ENCODE measurements at regions not wholly inside any gene's neighbourhood (a gene's known extent, or its start where the extent isn't known, plus 50 kb on each side); places are given as distances from the start of the nearest gene placed in this dataset.

DNA sequence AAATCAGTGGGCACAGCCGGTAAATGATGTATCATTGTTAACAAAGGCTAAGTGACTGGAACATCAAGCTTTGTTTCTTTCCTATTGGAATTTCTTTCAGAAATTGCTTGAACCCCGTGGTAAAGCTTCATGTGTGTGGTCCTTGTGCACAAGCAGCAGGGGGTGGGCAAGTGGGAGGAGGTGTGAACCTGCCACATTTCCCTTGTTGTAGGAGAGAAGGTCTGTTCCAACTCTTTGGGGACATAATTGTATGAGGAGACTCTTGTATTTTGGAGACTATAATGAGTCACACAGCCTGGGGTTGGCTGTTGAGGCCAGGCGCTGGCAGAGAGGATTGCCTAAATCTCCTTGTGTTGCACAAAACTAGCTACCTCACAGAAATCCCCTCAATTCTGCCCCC lies 620.5 kb downstream of the IRX1 start:
- H3K27me3 ChIP-seq (ENCODE audit: insufficient read depth) = peaks cover 19% of the 10 kb centered on the region
- H3K9me3 Mint-ChIP-seq = no peaks in the 10 kb centered on the region; the same call in 2 of the 3 replicates
- no peaks in the 10 kb centered on the region for H3K36me3 Mint-ChIP-seq (ENCODE audit: low read depth)
- ATAC-seq (no peak), DNase-seq (ENCODE audit: low spot score) (no peak)
- H3K4me1 Mint-ChIP-seq = peaks cover 20% of the 10 kb centered on the region
- no peaks in the 10 kb centered on the region for H3K79me2 ChIP-seq (replicated peaks; ENCODE audit: insufficient read depth)
- no peak overlapping the region for H3K27ac ChIP-seq (ENCODE audit: low read depth)
- no peaks in the 10 kb centered on the region for H3K36me3 ChIP-seq (ENCODE audit: insufficient read depth)
- H3K27ac Mint-ChIP-seq = no peak overlapping the region
- H3K4me2 ChIP-seq = no peak overlapping the region
- H3F3A ChIP-seq (replicated peaks; ENCODE audit: low read depth) = peaks cover 8% of the 10 kb centered on the region; the same call in 1 of the 2 replicates
- H3K4me3 Mint-ChIP-seq = no peak overlapping the region
- H2AFZ ChIP-seq = no peak overlapping the region
- TF ChIP-seq JUNB (IDR thresholded peaks at IDR 0.05; ENCODE audit: unreplicated experiment) = no peak
- no peak for TF ChIP-seq NANOG (IDR thresholded peaks at IDR 0.05; ENCODE audit: borderline replicate concordance)
- TF ChIP-seq POLR2AphosphoS5 (IDR thresholded peaks at IDR 0.05; ENCODE audit: low read depth) = no peak
- TF ChIP-seq, protein P1, sequence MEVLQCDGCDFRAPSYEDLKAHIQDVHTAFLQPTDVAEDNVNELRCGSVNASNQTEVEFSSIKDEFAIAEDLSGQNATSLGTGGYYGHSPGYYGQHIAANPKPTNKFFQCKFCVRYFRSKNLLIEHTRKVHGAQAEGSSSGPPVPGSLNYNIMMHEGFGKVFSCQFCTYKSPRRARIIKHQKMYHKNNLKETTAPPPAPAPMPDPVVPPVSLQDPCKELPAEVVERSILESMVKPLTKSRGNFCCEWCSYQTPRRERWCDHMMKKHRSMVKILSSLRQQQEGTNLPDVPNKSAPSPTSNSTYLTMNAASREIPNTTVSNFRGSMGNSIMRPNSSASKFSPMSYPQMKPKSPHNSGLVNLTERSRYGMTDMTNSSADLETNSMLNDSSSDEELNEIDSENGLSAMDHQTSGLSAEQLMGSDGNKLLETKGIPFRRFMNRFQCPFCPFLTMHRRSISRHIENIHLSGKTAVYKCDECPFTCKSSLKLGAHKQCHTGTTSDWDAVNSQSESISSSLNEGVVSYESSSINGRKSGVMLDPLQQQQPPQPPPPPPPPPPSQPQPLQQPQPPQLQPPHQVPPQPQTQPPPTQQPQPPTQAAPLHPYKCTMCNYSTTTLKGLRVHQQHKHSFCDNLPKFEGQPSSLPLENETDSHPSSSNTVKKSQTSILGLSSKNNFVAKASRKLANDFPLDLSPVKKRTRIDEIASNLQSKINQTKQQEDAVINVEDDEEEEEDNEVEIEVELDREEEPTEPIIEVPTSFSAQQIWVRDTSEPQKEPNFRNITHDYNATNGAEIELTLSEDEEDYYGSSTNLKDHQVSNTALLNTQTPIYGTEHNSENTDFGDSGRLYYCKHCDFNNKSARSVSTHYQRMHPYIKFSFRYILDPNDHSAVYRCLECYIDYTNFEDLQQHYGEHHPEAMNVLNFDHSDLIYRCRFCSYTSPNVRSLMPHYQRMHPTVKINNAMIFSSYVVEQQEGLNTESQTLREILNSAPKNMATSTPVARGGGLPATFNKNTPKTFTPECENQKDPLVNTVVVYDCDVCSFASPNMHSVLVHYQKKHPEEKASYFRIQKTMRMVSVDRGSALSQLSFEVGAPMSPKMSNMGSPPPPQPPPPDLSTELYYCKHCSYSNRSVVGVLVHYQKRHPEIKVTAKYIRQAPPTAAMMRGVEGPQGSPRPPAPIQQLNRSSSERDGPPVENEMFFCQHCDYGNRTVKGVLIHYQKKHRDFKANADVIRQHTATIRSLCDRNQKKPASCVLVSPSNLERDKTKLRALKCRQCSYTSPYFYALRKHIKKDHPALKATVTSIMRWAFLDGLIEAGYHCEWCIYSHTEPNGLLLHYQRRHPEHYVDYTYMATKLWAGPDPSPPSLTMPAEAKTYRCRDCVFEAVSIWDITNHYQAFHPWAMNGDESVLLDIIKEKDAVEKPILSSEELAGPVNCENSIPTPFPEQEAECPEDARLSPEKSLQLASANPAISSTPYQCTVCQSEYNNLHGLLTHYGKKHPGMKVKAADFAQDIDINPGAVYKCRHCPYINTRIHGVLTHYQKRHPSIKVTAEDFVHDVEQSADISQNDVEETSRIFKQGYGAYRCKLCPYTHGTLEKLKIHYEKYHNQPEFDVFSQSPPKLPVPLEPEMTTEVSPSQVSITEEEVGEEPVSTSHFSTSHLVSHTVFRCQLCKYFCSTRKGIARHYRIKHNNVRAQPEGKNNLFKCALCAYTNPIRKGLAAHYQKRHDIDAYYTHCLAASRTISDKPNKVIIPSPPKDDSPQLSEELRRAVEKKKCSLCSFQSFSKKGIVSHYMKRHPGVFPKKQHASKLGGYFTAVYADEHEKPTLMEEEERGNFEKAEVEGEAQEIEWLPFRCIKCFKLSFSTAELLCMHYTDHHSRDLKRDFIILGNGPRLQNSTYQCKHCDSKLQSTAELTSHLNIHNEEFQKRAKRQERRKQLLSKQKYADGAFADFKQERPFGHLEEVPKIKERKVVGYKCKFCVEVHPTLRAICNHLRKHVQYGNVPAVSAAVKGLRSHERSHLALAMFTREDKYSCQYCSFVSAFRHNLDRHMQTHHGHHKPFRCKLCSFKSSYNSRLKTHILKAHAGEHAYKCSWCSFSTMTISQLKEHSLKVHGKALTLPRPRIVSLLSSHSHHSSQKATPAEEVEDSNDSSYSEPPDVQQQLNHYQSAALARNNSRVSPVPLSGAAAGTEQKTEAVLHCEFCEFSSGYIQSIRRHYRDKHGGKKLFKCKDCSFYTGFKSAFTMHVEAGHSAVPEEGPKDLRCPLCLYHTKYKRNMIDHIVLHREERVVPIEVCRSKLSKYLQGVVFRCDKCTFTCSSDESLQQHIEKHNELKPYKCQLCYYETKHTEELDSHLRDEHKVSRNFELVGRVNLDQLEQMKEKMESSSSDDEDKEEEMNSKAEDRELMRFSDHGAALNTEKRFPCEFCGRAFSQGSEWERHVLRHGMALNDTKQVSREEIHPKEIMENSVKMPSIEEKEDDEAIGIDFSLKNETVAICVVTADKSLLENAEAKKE (CRISPR knock-in tag; IDR thresholded peaks at IDR 0.05) = no peak
- no peak for TF ChIP-seq EZH2phosphoT487 (IDR thresholded peaks at IDR 0.05; ENCODE audit: unreplicated experiment)
- no peak for TF ChIP-seq CREB1 (CRISPR knock-in tag; IDR thresholded peaks at IDR 0.05; ENCODE audit: low read depth)
- no peak for TF ChIP-seq EZH2 (IDR thresholded peaks at IDR 0.05; ENCODE audit: low read depth, unreplicated experiment)
- TF ChIP-seq, protein P2, sequence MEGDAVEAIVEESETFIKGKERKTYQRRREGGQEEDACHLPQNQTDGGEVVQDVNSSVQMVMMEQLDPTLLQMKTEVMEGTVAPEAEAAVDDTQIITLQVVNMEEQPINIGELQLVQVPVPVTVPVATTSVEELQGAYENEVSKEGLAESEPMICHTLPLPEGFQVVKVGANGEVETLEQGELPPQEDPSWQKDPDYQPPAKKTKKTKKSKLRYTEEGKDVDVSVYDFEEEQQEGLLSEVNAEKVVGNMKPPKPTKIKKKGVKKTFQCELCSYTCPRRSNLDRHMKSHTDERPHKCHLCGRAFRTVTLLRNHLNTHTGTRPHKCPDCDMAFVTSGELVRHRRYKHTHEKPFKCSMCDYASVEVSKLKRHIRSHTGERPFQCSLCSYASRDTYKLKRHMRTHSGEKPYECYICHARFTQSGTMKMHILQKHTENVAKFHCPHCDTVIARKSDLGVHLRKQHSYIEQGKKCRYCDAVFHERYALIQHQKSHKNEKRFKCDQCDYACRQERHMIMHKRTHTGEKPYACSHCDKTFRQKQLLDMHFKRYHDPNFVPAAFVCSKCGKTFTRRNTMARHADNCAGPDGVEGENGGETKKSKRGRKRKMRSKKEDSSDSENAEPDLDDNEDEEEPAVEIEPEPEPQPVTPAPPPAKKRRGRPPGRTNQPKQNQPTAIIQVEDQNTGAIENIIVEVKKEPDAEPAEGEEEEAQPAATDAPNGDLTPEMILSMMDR (conservative IDR thresholded peaks at IDR 0.05; ENCODE audit: low read depth in 2 of 2) = no peak
- TF ChIP-seq STAT1 (IDR thresholded peaks at IDR 0.05; ENCODE audit: unreplicated experiment) = no peak
- peaks cover 11% of the 10 kb centered on the region for H3K4me1 ChIP-seq (ENCODE audit: insufficient read depth)
- H3K4me3 ChIP-seq = no peak overlapping the region
- no peaks in the 10 kb centered on the region for H4K20me1 ChIP-seq (replicated peaks; ENCODE audit: insufficient read depth)
- H3K27me3 Mint-ChIP-seq (ENCODE audit: insufficient read depth, low read depth, poor library complexity) = peaks cover 19% of the 10 kb centered on the region
- H3K9me2 ChIP-seq (ENCODE audit: insufficient read depth) = peaks cover 18% of the 10 kb centered on the region

Measured in GM23338 (cell line).